ENCODE measurements at regions not wholly inside any gene's neighbourhood (a gene's known extent, or its start where the extent isn't known, plus 50 kb on each side); places are given as distances from the start of the nearest gene placed in this dataset.

DNA sequence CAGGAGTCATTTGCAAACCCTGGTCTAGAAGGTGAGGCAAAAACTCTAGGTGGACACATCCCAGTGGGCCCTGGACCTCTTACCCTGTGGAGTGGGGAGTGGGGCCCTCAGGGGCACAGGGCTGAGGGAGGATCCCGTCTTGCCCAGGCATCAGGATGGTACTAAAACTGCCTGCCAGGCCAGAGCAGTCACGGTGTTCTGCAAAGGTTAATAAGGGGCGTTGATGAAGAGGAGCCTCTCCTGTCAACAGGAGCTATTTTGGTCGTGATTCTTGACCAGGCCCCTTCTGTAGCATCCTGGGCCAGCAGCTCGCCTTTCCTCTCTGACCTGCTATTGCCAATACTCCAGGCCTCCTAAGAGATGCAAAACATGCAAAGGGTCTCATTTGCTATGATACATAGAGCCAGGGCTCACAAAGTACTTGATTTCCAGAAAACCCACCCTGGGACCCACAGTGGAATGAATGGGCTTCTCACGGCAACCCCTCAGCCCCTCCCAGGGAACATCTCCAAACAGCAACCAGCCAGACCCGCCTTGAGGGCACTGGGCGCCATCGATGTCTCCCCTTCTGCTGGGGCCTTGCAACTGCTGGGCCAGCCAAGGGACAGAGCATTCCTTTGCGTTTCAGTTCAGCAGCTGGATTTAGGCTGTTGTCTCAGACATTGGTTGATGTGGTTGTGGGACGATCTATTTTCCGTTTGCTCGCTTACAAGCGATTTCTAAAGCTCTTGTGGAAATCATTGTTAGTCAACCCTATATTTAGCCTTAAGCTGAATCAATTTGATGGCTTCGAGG is 111.1 kb downstream of the PDCL3 start:
- TF ChIP-seq, protein P1, sequence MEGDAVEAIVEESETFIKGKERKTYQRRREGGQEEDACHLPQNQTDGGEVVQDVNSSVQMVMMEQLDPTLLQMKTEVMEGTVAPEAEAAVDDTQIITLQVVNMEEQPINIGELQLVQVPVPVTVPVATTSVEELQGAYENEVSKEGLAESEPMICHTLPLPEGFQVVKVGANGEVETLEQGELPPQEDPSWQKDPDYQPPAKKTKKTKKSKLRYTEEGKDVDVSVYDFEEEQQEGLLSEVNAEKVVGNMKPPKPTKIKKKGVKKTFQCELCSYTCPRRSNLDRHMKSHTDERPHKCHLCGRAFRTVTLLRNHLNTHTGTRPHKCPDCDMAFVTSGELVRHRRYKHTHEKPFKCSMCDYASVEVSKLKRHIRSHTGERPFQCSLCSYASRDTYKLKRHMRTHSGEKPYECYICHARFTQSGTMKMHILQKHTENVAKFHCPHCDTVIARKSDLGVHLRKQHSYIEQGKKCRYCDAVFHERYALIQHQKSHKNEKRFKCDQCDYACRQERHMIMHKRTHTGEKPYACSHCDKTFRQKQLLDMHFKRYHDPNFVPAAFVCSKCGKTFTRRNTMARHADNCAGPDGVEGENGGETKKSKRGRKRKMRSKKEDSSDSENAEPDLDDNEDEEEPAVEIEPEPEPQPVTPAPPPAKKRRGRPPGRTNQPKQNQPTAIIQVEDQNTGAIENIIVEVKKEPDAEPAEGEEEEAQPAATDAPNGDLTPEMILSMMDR (IDR thresholded peaks at IDR 0.05; ENCODE audit: low read depth, low read length, poor library complexity, severe bottlenecking): no peak
- no peak for TF ChIP-seq EZH2phosphoT487 (IDR thresholded peaks at IDR 0.05; ENCODE audit: borderline replicate concordance, low read length)
